Natural killer cell (primary cell): ENCODE measurements at regions not wholly inside any gene's neighbourhood (a gene's known extent, or its start where the extent isn't known, plus 50 kb on each side); places are given as distances from the start of the nearest gene placed in this dataset.

ENCODE experiments used
- ATAC-seq, 3 donors: fragments of 150-1000 bp in 2 of 3; fragments of 200-7000 bp in 1 of 3; cut with Tn5 transposase; 1 replicate in 1 of 3; 2 replicates in 2 of 3; pipeline ENCODE4 v1.10.0; 2021; ENCODE audit warnings: mild to moderate bottlenecking in 2 of 3, moderate library complexity in 2 of 3
- DNase-seq, 2 donors: peaks; one replicate each; pipeline versions ENCODE4 v3.0.0 to v3.0.0-alpha.2; 2013 to 2021; ENCODE audit warnings: mixed read lengths in 1 of 2
- H3K27ac ChIP-seq: one replicate; pipeline ENCODE4 v1.5.1; 2013; ENCODE audit warnings: mild to moderate bottlenecking, low read length
- H3K27me3 ChIP-seq: one replicate; pipeline ENCODE4 v1.6.1; 2013; ENCODE audit warnings: low read length; ENCODE audit not compliant: control insufficient read depth, insufficient read depth
- H3K36me3 ChIP-seq: one replicate; pipeline ENCODE4 v1.6.1; 2013; ENCODE audit warnings: low read length; ENCODE audit not compliant: control insufficient read depth, insufficient read depth
- H3K4me1 ChIP-seq: one replicate; pipeline ENCODE4 v1.6.1; 2013; ENCODE audit warnings: low read length; ENCODE audit not compliant: control insufficient read depth, insufficient read depth
- H3K4me3 ChIP-seq: one replicate; pipeline ENCODE4 v1.5.1; 2013; ENCODE audit warnings: low read length
- H3K9me3 ChIP-seq: one replicate; pipeline ENCODE4 v1.6.1; 2013; ENCODE audit warnings: low read length; ENCODE audit not compliant: control insufficient read depth, insufficient read depth
- H3K27ac Mint-ChIP-seq, 2 donors: one replicate each; pipeline ENCODE4 v1.8.0; 2022; ENCODE audit warnings: mild to moderate bottlenecking in 2 of 2, mixed read lengths in 2 of 2, moderate library complexity in 1 of 2
- H3K27me3 Mint-ChIP-seq, 2 donors: one replicate each; pipeline ENCODE4 v1.8.0; 2022; ENCODE audit warnings: low read depth in 2 of 2, mixed read lengths in 2 of 2
- H3K36me3 Mint-ChIP-seq: one replicate; pipeline ENCODE4 v1.8.0; 2022; ENCODE audit warnings: mixed read lengths
- H3K4me1 Mint-ChIP-seq, 2 donors: one replicate each; pipeline ENCODE4 v1.8.0; 2022; ENCODE audit warnings: mixed read lengths in 2 of 2
- H3K4me3 Mint-ChIP-seq: one replicate; pipeline ENCODE4 v1.8.0; 2022; ENCODE audit warnings: mild to moderate bottlenecking, moderate library complexity, mixed read lengths
- H3K9me3 Mint-ChIP-seq, 2 donors: one replicate each; pipeline ENCODE4 v1.8.0; 2022; ENCODE audit warnings: mixed read lengths in 2 of 2
- WGBS: methylation state at CpG from one replicate; pipeline ENCODE4 v1.1.7; 2013; ENCODE audit warnings: missing lambda C conversion rate; ENCODE audit not compliant: insufficient coverage; 5-methylcytosine and 5-hydroxymethylcytosine counted together
- intact Hi-C: fragments of 100-400 bp; cut with micrococcal nuclease; formaldehyde crosslinking; loops from one replicate; pipeline ENCODE4 v1.14.2; 2022
- TF ChIP-seq, protein P1 (sequence below): fragments of 200-600 bp; IDR thresholded peaks from one replicate; pipeline ENCODE4 v1.8.0; 2022; ENCODE audit warnings: antibody characterized with exemption

- Histone ChIP-seq H3K4me1 (no peaks in the 10 kb centered on the region), H3K27ac (no peak overlapping the region), H3K36me3 (no peaks in the 10 kb centered on the region), H3K4me3 (no peak overlapping the region), H3K9me3 (peaks cover 6% of the 10 kb centered on the region), H3K27me3 (no peaks in the 10 kb centered on the region)
- Mint-ChIP-seq H3K4me1 (no peaks in the 10 kb centered on the region), H3K27ac (no peak overlapping the region), H3K4me3 (no peak overlapping the region), H3K36me3 (peaks cover 7% of the 10 kb centered on the region), H3K27me3 (no peaks in the 10 kb centered on the region), H3K9me3 (peaks cover 10% of the 10 kb centered on the region in 2 donors)
- intact Hi-C loops, result no loop called here
- DNase-seq (no peak), ATAC-seq (no peak)
- WGBS, result 92% methylated on average over 32 of the region's 32 CpGs
- TF ChIP-seq, protein P1, sequence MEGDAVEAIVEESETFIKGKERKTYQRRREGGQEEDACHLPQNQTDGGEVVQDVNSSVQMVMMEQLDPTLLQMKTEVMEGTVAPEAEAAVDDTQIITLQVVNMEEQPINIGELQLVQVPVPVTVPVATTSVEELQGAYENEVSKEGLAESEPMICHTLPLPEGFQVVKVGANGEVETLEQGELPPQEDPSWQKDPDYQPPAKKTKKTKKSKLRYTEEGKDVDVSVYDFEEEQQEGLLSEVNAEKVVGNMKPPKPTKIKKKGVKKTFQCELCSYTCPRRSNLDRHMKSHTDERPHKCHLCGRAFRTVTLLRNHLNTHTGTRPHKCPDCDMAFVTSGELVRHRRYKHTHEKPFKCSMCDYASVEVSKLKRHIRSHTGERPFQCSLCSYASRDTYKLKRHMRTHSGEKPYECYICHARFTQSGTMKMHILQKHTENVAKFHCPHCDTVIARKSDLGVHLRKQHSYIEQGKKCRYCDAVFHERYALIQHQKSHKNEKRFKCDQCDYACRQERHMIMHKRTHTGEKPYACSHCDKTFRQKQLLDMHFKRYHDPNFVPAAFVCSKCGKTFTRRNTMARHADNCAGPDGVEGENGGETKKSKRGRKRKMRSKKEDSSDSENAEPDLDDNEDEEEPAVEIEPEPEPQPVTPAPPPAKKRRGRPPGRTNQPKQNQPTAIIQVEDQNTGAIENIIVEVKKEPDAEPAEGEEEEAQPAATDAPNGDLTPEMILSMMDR, result no peak
Observed at GRCh38 chr2:187951470-187952218, 340.0 kb upstream of the GULP1 start.

GRCh38 chr2:187956906-187957534, 334.7 kb upstream of the GULP1 start:
- WGBS, result 83% methylated on average over 1 of the region's 2 CpGs
- no peak overlapping the region for H3K4me3 Mint-ChIP-seq
- no peak for DNase-seq
- no peak overlapping the region for H3K27ac Mint-ChIP-seq
- no peaks in the 10 kb centered on the region for H3K36me3 ChIP-seq
- H3K36me3 Mint-ChIP-seq, result peaks cover 7% of the 10 kb centered on the region
- H3K27ac ChIP-seq, result no peak overlapping the region
- ATAC-seq, result no peak
- no peaks in the 10 kb centered on the region for H3K4me1 Mint-ChIP-seq
- H3K27me3 Mint-ChIP-seq, result no peaks in the 10 kb centered on the region
- TF ChIP-seq, protein P1, result no peak
- peaks cover under 1% of the 10 kb centered on the region for H3K9me3 ChIP-seq
- H3K27me3 ChIP-seq, result no peaks in the 10 kb centered on the region
- peaks cover 11 to 12% of the 10 kb centered on the region in 2 donors for H3K9me3 Mint-ChIP-seq
- no peak overlapping the region for H3K4me3 ChIP-seq
- intact Hi-C loops, result no loop called here
- no peaks in the 10 kb centered on the region for H3K4me1 ChIP-seq

- DNase-seq (no peak), ATAC-seq (no peak)
- Mint-ChIP-seq H3K4me1 (no peaks in the 10 kb centered on the region), H3K9me3 (peaks cover 9 to 15% of the 10 kb centered on the region in 2 donors), H3K4me3 (no peak overlapping the region), H3K27me3 (no peaks in the 10 kb centered on the region), H3K36me3 (no peaks in the 10 kb centered on the region), H3K27ac (no peak overlapping the region)
- Histone ChIP-seq H3K4me1 (no peaks in the 10 kb centered on the region), H3K4me3 (no peak overlapping the region), H3K36me3 (no peaks in the 10 kb centered on the region), H3K9me3 (no peaks in the 10 kb centered on the region), H3K27me3 (no peaks in the 10 kb centered on the region), H3K27ac (no peak overlapping the region)
- intact Hi-C loops, result no loop called here
- TF ChIP-seq, protein P1, result no peak
Observed at GRCh38 chr2:187959821-187960220, 331.9 kb upstream of the GULP1 start.
